NCI-H2171 (cell line): ENCODE measurements at regions not wholly inside any gene's neighbourhood (a gene's known extent, or its start where the extent isn't known, plus 50 kb on each side); places are given as distances from the start of the nearest gene placed in this dataset.

Source experiments
- DNase-seq: peaks from one replicate; lab custom pipeline; 2025; lab: John Stamatoyannopoulos, UW

- no peak for DNase-seq
Measured at GRCh38 chr3:31249545-31249944, 283.2 kb upstream of the STT3B start.

GRCh38 chr3:31250116-31250777 is 282.5 kb upstream of the STT3B start:
- DNase-seq: no peak

GRCh38 chr3:31251083-31251482 is 281.6 kb upstream of the STT3B start:
- no peak for DNase-seq

GRCh38 chr3:31252216-31253185 is 280.2 kb upstream of the STT3B start:
- no peak for DNase-seq

GRCh38 chr3:31253782-31254181 is 278.9 kb upstream of the STT3B start:
- DNase-seq: no peak

GRCh38 chr3:31254483-31254882 is 278.2 kb upstream of the STT3B start:
- DNase-seq: no peak

- no peak for DNase-seq
Measured at GRCh38 chr3:31255007-31255581, 277.6 kb upstream of the STT3B start.

- no peak for DNase-seq
Measured at GRCh38 chr3:31262201-31262600, 270.5 kb upstream of the STT3B start.

- DNase-seq: no peak
Measured at GRCh38 chr3:31263897-31264296, 268.8 kb upstream of the STT3B start.

GRCh38 chr3:31265646-31266428 is 266.9 kb upstream of the STT3B start:
- no peak for DNase-seq

- DNase-seq: no peak
Measured at GRCh38 chr3:31268868-31269267, 263.9 kb upstream of the STT3B start.

- DNase-seq: no peak
Measured at GRCh38 chr3:31270010-31270409, 262.7 kb upstream of the STT3B start.

GRCh38 chr3:31274326-31275024 is 258.2 kb upstream of the STT3B start:
- no peak for DNase-seq

GRCh38 chr3:31275038-31275572 is 257.6 kb upstream of the STT3B start:
- no peak for DNase-seq

GRCh38 chr3:31275583-31275982 is 257.1 kb upstream of the STT3B start:
- no peak for DNase-seq

GRCh38 chr3:31277582-31277981 is 255.1 kb upstream of the STT3B start:
- DNase-seq: no peak

- no peak for DNase-seq
Measured at GRCh38 chr3:31278532-31278931, 254.2 kb upstream of the STT3B start.

- no peak for DNase-seq
Measured at GRCh38 chr3:31284776-31285175, 247.9 kb upstream of the STT3B start.

GRCh38 chr3:31285833-31286486 is 246.8 kb upstream of the STT3B start:
- DNase-seq: no peak

- DNase-seq: no peak
Measured at GRCh38 chr3:31288224-31288623, 244.5 kb upstream of the STT3B start.

GRCh38 chr3:31288641-31289100 is 244.1 kb upstream of the STT3B start:
- no peak for DNase-seq
